Spleen (tissue), 11 donors: ENCODE measurements at regions not wholly inside any gene's neighbourhood (a gene's known extent, or its start where the extent isn't known, plus 50 kb on each side); places are given as distances from the start of the nearest gene placed in this dataset.

Experiments used
- DNase-seq: peaks from one replicate; pipeline ENCODE4 v3.0.0-alpha.2; 2020
- H3K27ac ChIP-seq, 8 donors: fragments of 200-600 bp; sonication (generic) in 7 of 8; 1 replicate in 4 of 8; 2 replicates in 4 of 8; pipeline versions ENCODE4 v1.5.0 to v1.8.0; 2016 to 2021; ENCODE audit warnings: inconsistent platforms in 4 of 8, mild to moderate bottlenecking in 4 of 8, moderate library complexity in 1 of 8
- H3K27me3 ChIP-seq, 7 donors: fragments of 200-600 bp; sonication (generic) in 6 of 7; replicated peaks in 1 of 7; 1 replicate in 4 of 7; 2 replicates in 3 of 7; pipeline versions ENCODE4 v1.5.0 to v1.8.0; 2016 to 2021; ENCODE audit warnings: inconsistent platforms in 3 of 7, mild to moderate bottlenecking in 1 of 7
- H3K36me3 ChIP-seq, 6 donors: fragments of 200-600 bp; sonication (generic) in 5 of 6; 1 replicate in 4 of 6; 2 replicates in 2 of 6; pipeline versions ENCODE4 v1.5.0 to v1.8.0; 2016 to 2021; ENCODE audit warnings: inconsistent platforms in 2 of 6
- H3K4me1 ChIP-seq, 6 donors: fragments of 200-600 bp; sonication (generic) in 5 of 6; 1 replicate in 3 of 6; 2 replicates in 3 of 6; pipeline versions ENCODE4 v1.5.0 to v1.8.0; 2016 to 2021; ENCODE audit warnings: inconsistent platforms in 3 of 6
- H3K4me3 ChIP-seq, 8 donors: fragments of 200-600 bp; sonication (generic) in 7 of 8; 1 replicate in 4 of 8; 2 replicates in 4 of 8; pipeline versions ENCODE4 v1.5.0 to v1.8.0; 2016 to 2021; ENCODE audit warnings: inconsistent platforms in 4 of 8, mild to moderate bottlenecking in 4 of 8, moderate library complexity in 2 of 8
- H3K9me3 ChIP-seq, 8 donors: fragments of 200-600 bp; sonication (generic) in 7 of 8; 1 replicate in 4 of 8; 2 replicates in 4 of 8; pipeline versions ENCODE4 v1.5.0 to v1.8.0; 2016 to 2021; ENCODE audit warnings: inconsistent platforms in 4 of 8
- CTCF ChIP-seq, 11 experiments: fragments of 200-600 bp in 7 of 11; fragments of 450-650 bp in 4 of 11; sonication (generic) in 4 of 11; IDR thresholded peaks in 8 of 11; conservative IDR thresholded peaks in 3 of 11; 1 replicate in 7 of 11; 2 replicates in 4 of 11; pipeline versions ENCODE4 v1.4.0 to v1.8.0; 2016 to 2021; ENCODE audit warnings: antibody characterized with exemption in 11 of 11, inconsistent platforms in 4 of 11, mild to moderate bottlenecking in 1 of 11
- POLR2A ChIP-seq, 3 donors: fragments of 450-650 bp; IDR thresholded peaks; one replicate each; pipeline ENCODE4 v1.5.1; 2017; ENCODE audit warnings: antibody characterized with exemption in 3 of 3, mild to moderate bottlenecking in 1 of 3
- POLR2AphosphoS5 ChIP-seq, 3 donors: sonication (generic); formaldehyde crosslinking; IDR thresholded peaks; one replicate each; pipeline ENCODE4 v1.5.1; 2017; ENCODE audit warnings: antibody characterized with exemption in 3 of 3
- WGBS, 5 donors: extraction: QIAGEN DNeasy Blood & Tissue Kit in 3 of 5; methylation state at CpG; one replicate each; pipeline versions ENCODE4 v1.1.5 to v1.1.7; 2013 to 2018; 5-methylcytosine and 5-hydroxymethylcytosine counted together
- intact Hi-C: fragments of 100-400 bp; cut with DNase I; formaldehyde crosslinking; loops from one replicate; pipeline ENCODE4 v1.15.0; 2023; ENCODE audit warnings: low total_unique reads
- donor health status: healthy with polysubstance abuse.
- donor health status: DM: no; HTN: no; CAD: no; lungs with moderate emphysema.
- donor health status: DM: no; HTN: no; CAD: no.
- donor health status: Bipolar disorder and iron deficiency.
- donor health status: healthy.
- donor health status: DM: no; HTN: no; CAD: no.
- donor health status: DM: yes; HTN: yes; CAD: no.

DNA sequence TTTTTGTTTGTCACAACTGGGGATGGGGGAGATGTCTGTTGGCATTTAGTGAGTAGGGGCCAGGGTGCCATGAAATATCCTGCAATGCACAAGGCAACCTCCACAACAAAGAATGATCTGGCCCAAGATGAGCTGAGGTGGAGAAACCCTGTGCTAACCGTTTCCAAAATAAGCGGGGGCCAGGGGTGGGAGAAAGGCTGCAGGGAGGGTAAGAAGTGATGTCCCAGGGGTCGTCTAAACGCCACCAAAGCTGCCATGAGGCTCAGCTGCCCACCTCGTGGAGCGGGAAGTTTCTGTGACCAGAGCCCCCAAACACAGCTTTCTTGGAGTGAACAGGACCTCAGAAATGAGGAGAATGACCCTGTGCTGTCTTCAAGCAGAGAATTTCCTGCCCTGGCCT, 76.5 kb upstream of the CDH5 start:
- no peak overlapping the region for H3K4me3 ChIP-seq
- no peak for DNase-seq
- TF ChIP-seq POLR2A (IDR thresholded peaks at IDR 0.05): no peak
- TF ChIP-seq POLR2AphosphoS5 (IDR thresholded peaks at IDR 0.05): no peak
- no peak for TF ChIP-seq CTCF (IDR thresholded peaks at IDR 0.05 in 8 of 11, conservative IDR thresholded peaks at IDR 0.05 in 3 of 11)
- intact Hi-C loops: no loop called here
- 69 to 87% (median 84%) methylated on average over 6 of the region's 6 CpGs for WGBS, 5 donors
- no peaks in the 10 kb centered on the region for H3K9me3 ChIP-seq
- peaks cover 0 to 19% (median 0%) of the 10 kb centered on the region in 7 donors for H3K27me3 ChIP-seq
- H3K36me3 ChIP-seq: no peaks in the 10 kb centered on the region
- H3K27ac ChIP-seq: no peak overlapping the region
- no peaks in the 10 kb centered on the region for H3K4me1 ChIP-seq

- H3K36me3 ChIP-seq: no peaks in the 10 kb centered on the region
- no peak for TF ChIP-seq POLR2AphosphoS5 (IDR thresholded peaks at IDR 0.05)
- no peak for TF ChIP-seq CTCF (IDR thresholded peaks at IDR 0.05 in 8 of 11, conservative IDR thresholded peaks at IDR 0.05 in 3 of 11)
- TF ChIP-seq POLR2A (IDR thresholded peaks at IDR 0.05): no peak
- no peak overlapping the region for H3K4me3 ChIP-seq
- H3K27me3 ChIP-seq: peaks cover 0 to 19% (median 0%) of the 10 kb centered on the region in 7 donors
- DNase-seq: no peak
- intact Hi-C loops: no loop called here
- 88 to 96% (median 94%) methylated on average over 13 to 15 of the region's 15 CpGs for WGBS, 5 donors
- H3K27ac ChIP-seq: no peak overlapping the region
- no peaks in the 10 kb centered on the region for H3K9me3 ChIP-seq
- no peaks in the 10 kb centered on the region for H3K4me1 ChIP-seq
Observed at GRCh38 chr16:66289051-66289680, 77.3 kb upstream of the CDH5 start.

DNA sequence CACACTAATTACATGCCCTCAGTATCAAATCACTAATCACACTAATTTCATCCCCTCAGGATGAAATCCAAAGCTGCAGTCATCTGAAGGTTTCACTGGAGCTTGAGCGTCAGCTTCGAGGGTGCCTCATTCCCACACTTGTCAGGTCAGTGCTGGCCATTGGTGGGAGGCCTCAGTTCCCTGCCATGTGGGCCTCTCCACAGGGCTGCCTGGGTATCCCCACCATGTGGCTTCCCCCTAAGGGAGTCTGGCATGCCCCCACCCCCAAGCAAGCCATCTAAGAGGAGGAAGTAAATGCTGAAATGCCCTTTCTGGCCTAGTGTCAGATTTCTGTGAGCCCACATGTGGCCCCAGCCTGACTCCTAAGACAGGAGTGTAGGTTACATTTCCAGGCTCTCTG, 78.6 kb upstream of the CDH5 start:
- WGBS, 5 donors: 89 to 100% (median 93%) methylated on average over 2 of the region's 2 CpGs
- no peaks in the 10 kb centered on the region for H3K36me3 ChIP-seq
- no peak overlapping the region for H3K4me3 ChIP-seq
- H3K9me3 ChIP-seq: no peaks in the 10 kb centered on the region
- intact Hi-C loops: no loop called here
- peaks cover 0 to 7% (median 0%) of the 10 kb centered on the region in 7 donors for H3K27me3 ChIP-seq
- H3K4me1 ChIP-seq: no peaks in the 10 kb centered on the region
- no peak for DNase-seq
- TF ChIP-seq CTCF (IDR thresholded peaks at IDR 0.05 in 8 of 11, conservative IDR thresholded peaks at IDR 0.05 in 3 of 11): no peak
- no peak for TF ChIP-seq POLR2A (IDR thresholded peaks at IDR 0.05)
- TF ChIP-seq POLR2AphosphoS5 (IDR thresholded peaks at IDR 0.05): no peak
- H3K27ac ChIP-seq: no peak overlapping the region

DNA sequence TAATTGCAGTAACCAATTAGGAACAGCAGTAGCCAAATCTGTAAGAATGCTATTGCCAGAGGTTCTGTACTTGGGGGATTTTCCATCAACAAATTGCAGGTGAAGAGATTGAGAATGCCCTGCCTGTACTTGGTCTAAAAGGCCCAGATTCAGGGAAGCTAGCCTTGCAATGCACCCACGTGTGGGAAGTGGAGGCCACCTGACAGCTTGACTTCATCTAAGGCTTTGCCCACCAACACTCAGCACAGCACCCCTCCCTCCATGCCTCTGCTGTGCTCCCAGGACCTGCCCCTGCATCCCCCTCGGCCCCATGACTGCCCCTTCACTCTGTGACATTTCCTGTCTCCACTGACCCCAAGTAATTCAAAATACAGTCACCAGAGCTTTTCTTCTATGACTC, 79.1 kb upstream of the CDH5 start:
- 30 to 59% (median 48%) methylated on average over 2 of the region's 2 CpGs for whole genome bisulfite sequencing, 5 donors
- Histone ChIP-seq H3K27me3 (peaks cover 0 to 2% (median 0%) of the 10 kb centered on the region in 7 donors), H3K9me3 (no peaks in the 10 kb centered on the region), H3K27ac (no peak overlapping the region), H3K4me3 (no peak overlapping the region), H3K36me3 (no peaks in the 10 kb centered on the region), H3K4me1 (no peaks in the 10 kb centered on the region)
- no peak for DNase-seq
- TF ChIP-seq POLR2A (IDR thresholded peaks at IDR 0.05): no peak
- no peak for TF ChIP-seq CTCF (IDR thresholded peaks at IDR 0.05 in 8 of 11, conservative IDR thresholded peaks at IDR 0.05 in 3 of 11)
- intact Hi-C loops: no loop called here
